BJ (cell line): ENCODE measurements at regions not wholly inside any gene's neighbourhood (a gene's known extent, or its start where the extent isn't known, plus 50 kb on each side); places are given as distances from the start of the nearest gene placed in this dataset.

Experiments
- CTCF ChIA-PET: fragments of 350-600 bp; formaldehyde crosslinking; extraction: SDS; loops from one replicate; lab custom pipeline; 2021; ENCODE audit warnings: antibody characterized with exemption, inconsistent platforms; lab: Yijun Ruan, JAX
- POLR2A ChIA-PET: fragments of 300-600 bp; sonication (Branson Sonifier 250); formaldehyde crosslinking; extraction: SDS; loops from one replicate; lab custom pipeline; 2021; ENCODE audit warnings: antibody characterized with exemption; lab: Charles Lee
- DNase-seq: peaks from one replicate; pipeline ENCODE4 v3.0.0-alpha.2; 2011; ENCODE audit warnings: low read depth
- H3K27me3 ChIP-seq: 2 replicates; pipeline ENCODE4 v1.6.0; 2011; ENCODE audit warnings: low read length; ENCODE audit not compliant: control insufficient read depth, insufficient read depth
- H3K36me3 ChIP-seq: 2 replicates; pipeline ENCODE4 v1.5.1; 2011; ENCODE audit warnings: low read length; ENCODE audit not compliant: control insufficient read depth, insufficient read depth
- H3K4me3 ChIP-seq: 2 replicates; pipeline ENCODE4 v1.5.1; 2011; ENCODE audit warnings: low read depth, mild to moderate bottlenecking, control low read depth, low read length
- TF ChIP-seq, protein P1 (sequence below): IDR thresholded peaks from 2 replicates; pipeline ENCODE4 v1.5.1; 2011; ENCODE audit warnings: low read depth, mild to moderate bottlenecking, control low read depth, inconsistent platforms, low read length, moderate library complexity; ENCODE audit not compliant: insufficient read depth

DNA sequence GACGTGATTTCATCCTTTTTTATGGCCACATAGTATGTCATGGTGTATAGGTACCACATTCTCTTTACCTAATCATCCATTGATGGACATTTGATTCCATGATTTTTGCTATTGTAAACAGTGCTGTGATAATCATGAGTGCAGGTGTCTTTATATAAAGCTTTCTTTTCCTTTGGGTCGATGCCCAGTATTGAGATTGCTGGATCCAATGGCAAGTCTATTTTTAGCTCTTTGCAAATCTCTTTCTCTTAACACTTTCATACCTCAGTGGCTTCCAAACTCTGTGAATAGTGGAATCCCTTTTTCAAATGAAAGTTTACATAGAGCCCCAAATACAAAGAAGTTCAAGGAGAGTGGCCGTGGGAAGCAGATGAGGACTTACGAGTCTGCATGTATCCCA is 105.8 kb upstream of the SPTLC3 start:
- ChIA-PET CTCF (no interaction called here), POLR2A (no interaction called here)
- Histone ChIP-seq H3K36me3 (no peaks in the 10 kb centered on the region), H3K4me3 (no peak overlapping the region), H3K27me3 (no peaks in the 10 kb centered on the region; the same call in 1 of the 2 replicates)
- no peak for DNase-seq
- TF ChIP-seq, protein P1, sequence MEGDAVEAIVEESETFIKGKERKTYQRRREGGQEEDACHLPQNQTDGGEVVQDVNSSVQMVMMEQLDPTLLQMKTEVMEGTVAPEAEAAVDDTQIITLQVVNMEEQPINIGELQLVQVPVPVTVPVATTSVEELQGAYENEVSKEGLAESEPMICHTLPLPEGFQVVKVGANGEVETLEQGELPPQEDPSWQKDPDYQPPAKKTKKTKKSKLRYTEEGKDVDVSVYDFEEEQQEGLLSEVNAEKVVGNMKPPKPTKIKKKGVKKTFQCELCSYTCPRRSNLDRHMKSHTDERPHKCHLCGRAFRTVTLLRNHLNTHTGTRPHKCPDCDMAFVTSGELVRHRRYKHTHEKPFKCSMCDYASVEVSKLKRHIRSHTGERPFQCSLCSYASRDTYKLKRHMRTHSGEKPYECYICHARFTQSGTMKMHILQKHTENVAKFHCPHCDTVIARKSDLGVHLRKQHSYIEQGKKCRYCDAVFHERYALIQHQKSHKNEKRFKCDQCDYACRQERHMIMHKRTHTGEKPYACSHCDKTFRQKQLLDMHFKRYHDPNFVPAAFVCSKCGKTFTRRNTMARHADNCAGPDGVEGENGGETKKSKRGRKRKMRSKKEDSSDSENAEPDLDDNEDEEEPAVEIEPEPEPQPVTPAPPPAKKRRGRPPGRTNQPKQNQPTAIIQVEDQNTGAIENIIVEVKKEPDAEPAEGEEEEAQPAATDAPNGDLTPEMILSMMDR: no peak

DNA sequence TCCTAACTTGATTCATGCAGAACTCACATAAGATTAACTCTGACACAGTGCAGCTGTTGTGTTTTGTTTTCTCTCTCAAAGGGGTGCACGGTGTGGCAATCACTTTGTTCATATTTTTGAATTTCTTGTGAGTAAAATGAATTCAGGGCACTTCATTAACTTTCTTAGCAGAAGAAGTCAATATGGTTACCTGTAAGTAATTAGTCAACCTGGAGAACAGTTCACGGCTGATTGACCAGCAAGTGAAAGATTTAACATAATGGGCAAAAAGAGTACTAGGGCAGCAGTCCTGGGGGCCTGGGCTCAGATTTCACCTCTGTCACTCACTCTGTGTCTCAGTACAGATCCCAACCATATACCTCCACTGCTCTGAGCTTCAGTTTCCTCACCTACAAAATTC is 102.4 kb upstream of the SPTLC3 start:
- no peak overlapping the region for H3K4me3 ChIP-seq
- H3K27me3 ChIP-seq: no peaks in the 10 kb centered on the region; the same call in 1 of the 2 replicates
- TF ChIP-seq, protein P1: no peak
- no peak for DNase-seq
- ChIA-PET CTCF (interaction anchor here (1.0 to 1.2 kb wide), 2 partner anchors 20 to 64 kb away, joined by 3 read pairs; no protein-coding TSS in a partner anchor), POLR2A (no interaction called here)
- H3K36me3 ChIP-seq: no peaks in the 10 kb centered on the region

DNA sequence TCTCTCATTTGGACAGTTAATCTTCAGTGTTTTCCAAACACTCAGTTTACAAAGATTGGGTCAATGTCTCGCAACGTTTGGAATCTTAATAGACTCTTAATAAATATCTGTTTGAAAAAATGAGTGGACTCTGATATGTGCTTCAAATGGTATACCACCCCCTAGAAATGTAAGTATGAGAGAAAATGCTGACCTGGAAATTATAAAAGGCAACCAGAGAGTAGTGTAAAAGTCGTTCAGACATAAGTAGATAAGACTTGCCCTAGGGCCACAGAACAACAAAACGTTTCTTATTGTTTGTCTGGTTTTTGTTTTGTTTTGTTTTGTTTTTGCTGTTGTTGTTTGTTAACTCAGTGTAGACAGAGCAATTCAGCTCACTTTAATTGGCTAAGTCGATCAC is 97.4 kb upstream of the SPTLC3 start:
- DNase-seq: no peak
- CTCF ChIA-PET: no interaction called here
- Histone ChIP-seq H3K27me3 (no peaks in the 10 kb centered on the region), H3K36me3 (no peaks in the 10 kb centered on the region), H3K4me3 (no peak overlapping the region)
- TF ChIP-seq, protein P1: no peak
- POLR2A ChIA-PET: no interaction called here

DNA sequence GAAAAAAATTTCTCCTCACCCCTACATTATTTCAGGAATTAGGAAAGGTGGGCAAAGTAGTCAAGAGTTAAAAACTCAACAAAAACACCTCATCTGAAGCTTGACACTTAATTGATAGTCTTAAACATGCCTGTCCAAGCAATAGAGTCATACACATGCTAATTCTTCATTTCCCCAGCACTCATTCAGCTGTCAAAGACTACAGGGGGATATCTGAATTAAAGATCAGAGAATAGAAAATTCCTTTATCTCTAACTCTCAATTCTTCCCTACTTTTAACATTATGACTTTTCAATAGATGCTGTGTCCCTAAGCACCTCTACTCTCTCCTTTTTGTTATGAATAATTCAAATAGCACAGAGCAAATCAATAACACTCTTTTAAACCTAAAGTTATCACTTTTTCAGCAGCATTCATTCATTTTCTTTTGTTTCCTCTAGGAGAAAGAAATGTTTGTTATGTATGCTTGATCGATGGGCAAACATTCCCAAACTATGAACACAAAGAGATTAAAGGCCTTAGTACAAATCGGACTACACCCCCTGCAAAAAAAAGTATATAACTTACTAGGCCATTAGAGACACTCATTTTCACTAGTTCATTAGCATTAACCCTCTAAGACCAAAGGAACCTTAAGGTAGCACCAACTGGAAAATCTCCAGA is 94.9 kb upstream of the SPTLC3 start:
- Histone ChIP-seq H3K4me3 (no peak overlapping the region), H3K36me3 (no peaks in the 10 kb centered on the region), H3K27me3 (no peaks in the 10 kb centered on the region)
- DNase-seq: no peak
- POLR2A ChIA-PET: no interaction called here
- CTCF ChIA-PET: no interaction called here
- TF ChIP-seq, protein P1: no peak

DNA sequence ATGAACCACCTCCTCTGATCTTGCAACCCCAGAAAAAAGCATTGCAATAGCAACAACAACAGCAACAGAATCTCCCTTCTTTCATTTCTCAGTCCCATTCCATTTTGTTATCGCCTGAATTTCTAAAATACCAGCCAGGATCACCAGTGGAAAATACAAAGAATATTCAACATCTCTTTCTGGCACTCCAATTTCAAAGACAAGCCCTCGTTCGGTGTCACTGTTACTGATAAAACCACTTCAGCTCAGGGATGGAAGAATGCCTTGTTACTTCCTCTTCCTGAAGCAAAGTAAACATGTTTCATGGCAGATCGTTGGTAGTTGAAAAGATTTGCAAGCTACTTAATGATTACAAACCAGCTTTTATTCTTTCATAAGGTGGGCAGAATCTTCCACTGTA is 94.0 kb upstream of the SPTLC3 start:
- no peak for DNase-seq
- CTCF ChIA-PET: interaction anchor here (1.5 kb wide), 1 partner anchor 14 kb away, joined by 4 read pairs; no protein-coding TSS in a partner anchor
- H3K27me3 ChIP-seq: no peaks in the 10 kb centered on the region
- POLR2A ChIA-PET: no interaction called here
- H3K36me3 ChIP-seq: no peaks in the 10 kb centered on the region
- H3K4me3 ChIP-seq: no peak overlapping the region
- TF ChIP-seq, protein P1: no peak
